WTC11 (cell line): ENCODE measurements at regions not wholly inside any gene's neighbourhood (a gene's known extent, or its start where the extent isn't known, plus 50 kb on each side); places are given as distances from the start of the nearest gene placed in this dataset.

ENCODE experiments used
- JUN ChIP-seq: sonication (generic); formaldehyde crosslinking; IDR thresholded peaks from 2 replicates; pipeline ENCODE4 v1.8.0; 2023; ENCODE audit warnings: mild to moderate bottlenecking, missing genetic modification reagents
- RELA ChIP-seq: sonication (generic); formaldehyde crosslinking; IDR thresholded peaks from 2 replicates; pipeline ENCODE4 v1.8.1; 2022; ENCODE audit warnings: missing genetic modification reagents, mild to moderate bottlenecking, borderline replicate concordance
- TF ChIP-seq, protein P1 (sequence below): sonication (generic); formaldehyde crosslinking; IDR thresholded peaks from 2 replicates; pipeline ENCODE4 v1.8.1; 2023; ENCODE audit warnings: mild to moderate bottlenecking, missing genetic modification reagents, moderate library complexity
- TF ChIP-seq, protein P2 (sequence below): sonication (generic); formaldehyde crosslinking; IDR thresholded peaks from 2 replicates; pipeline ENCODE4 v1.8.1; 2023; ENCODE audit warnings: mild to moderate bottlenecking, missing genetic modification reagents, moderate library complexity

DNA sequence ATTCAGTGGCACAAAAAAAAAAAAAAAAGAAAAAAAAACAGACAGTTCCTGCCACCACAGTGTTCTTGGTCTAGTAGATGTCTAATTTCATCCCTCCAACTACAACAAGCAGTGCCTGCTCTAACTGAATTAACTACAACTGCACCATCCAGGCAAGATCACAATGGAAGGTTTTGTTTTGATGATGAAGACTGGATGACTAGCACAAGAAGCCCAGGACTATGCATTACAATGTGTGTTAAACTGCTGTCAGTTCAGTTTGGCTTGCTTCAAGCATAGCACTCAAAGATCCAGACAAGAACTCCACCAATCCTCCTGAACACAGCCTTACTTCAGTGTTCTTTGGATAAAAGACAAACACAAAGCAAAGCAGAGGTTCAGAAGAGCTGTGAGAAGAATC lies 279.9 kb downstream of the GRIN2B start:
- TF ChIP-seq, protein P1, sequence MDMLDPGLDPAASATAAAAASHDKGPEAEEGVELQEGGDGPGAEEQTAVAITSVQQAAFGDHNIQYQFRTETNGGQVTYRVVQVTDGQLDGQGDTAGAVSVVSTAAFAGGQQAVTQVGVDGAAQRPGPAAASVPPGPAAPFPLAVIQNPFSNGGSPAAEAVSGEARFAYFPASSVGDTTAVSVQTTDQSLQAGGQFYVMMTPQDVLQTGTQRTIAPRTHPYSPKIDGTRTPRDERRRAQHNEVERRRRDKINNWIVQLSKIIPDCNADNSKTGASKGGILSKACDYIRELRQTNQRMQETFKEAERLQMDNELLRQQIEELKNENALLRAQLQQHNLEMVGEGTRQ (CRISPR knock-in tag): no peak
- TF ChIP-seq JUN (CRISPR knock-in tag) (no peak), RELA (no peak)
- TF ChIP-seq, protein P2, sequence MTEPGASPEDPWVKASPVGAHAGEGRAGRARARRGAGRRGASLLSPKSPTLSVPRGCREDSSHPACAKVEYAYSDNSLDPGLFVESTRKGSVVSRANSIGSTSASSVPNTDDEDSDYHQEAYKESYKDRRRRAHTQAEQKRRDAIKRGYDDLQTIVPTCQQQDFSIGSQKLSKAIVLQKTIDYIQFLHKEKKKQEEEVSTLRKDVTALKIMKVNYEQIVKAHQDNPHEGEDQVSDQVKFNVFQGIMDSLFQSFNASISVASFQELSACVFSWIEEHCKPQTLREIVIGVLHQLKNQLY (CRISPR knock-in tag): no peak
